ENCODE measurements at regions not wholly inside any gene's neighbourhood (a gene's known extent, or its start where the extent isn't known, plus 50 kb on each side); places are given as distances from the start of the nearest gene placed in this dataset.
A peak's percentile ranks its signal among the peaks of the same experiment; 100 is the strongest.
"Not testable (repeated sequence)": the region's sequence is repeated elsewhere in the genome, so short reads cannot be mapped to it uniquely, and the experiment has no call there.

DNA sequence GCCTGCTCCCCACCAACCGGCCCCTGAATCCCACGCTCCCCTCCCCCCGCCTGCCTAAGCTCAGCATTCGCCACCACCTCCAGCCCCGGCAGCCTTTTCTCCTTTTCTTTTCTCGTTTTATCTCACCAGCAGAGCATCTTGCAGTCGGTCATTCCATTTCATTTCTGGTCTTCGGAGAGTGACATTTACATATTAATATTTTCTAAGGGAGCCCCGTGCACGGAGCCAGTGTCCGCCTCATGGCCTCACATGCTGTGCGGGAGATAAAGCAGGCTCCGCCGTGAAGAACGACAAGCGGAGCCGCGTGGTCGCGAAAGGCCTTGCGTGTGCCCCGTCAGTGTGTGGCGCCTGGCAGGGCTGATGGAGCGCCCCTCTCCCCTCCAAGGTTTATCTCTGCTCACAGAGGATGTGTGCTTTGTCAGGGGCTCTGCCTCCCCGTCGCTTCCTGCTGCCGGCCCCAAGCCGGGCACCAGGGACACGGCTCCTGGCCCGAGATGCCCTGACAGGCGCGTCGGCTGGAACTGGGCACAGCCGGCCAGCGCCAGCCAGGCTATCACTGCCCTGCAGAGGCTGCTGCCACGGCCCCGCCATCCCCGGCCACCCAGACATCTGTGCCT lies 95.5 kb upstream of the GSE1 start:
- DNase-seq (ENCODE audit: low spot score), result no peak

DNA sequence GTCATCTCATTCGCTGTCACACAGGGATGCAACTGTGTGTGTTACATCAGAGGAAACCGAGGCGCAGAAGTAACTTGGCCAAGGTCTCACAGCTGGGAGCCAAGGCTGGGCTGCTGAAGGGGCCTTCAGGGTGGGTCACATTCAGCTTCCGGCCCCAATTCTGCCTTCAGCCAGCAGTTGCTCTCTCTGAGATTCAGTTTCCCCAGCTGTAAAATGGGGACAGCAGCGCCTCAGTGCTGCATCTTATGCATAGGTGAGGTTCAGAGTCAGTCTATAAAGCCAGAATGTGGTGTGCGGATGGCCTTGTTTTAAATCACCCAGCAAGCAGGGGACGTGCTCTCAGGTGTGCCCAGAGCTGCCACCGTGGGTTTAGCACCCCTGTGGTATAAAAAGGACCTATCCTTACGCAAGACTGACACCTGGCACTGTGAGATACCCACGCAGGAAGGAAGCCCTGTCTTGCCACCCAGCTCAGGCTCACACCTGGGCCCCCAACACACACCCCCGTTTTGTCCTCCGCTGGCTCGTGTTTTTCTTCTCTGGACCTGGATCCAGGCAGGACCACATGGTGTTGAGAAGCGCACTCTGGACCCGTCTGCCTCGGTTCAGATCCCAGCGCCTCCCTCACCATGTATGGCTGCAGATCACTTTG lies 94.6 kb upstream of the GSE1 start:
- no peak for DNase-seq (ENCODE audit: low spot score)

DNA sequence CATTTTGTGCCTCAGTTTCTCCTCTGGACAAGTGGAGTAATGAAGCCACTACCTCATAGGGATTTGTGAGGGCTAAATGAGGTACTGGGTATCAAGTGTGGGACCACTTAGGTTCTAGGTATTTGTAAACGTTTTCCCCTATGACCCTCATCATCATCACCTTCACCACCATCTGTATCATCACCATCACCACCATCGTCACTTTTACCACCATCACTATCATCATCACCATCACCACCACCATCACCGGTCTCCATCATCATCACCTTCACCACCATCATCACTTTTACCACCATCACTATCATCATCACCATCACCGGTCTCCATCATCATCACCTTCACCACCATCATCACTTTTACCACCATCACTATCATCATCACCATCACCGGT lies 94.1 kb upstream of the GSE1 start:
- DNase-seq (ENCODE audit: low spot score), result not testable (repeated sequence)

DNA sequence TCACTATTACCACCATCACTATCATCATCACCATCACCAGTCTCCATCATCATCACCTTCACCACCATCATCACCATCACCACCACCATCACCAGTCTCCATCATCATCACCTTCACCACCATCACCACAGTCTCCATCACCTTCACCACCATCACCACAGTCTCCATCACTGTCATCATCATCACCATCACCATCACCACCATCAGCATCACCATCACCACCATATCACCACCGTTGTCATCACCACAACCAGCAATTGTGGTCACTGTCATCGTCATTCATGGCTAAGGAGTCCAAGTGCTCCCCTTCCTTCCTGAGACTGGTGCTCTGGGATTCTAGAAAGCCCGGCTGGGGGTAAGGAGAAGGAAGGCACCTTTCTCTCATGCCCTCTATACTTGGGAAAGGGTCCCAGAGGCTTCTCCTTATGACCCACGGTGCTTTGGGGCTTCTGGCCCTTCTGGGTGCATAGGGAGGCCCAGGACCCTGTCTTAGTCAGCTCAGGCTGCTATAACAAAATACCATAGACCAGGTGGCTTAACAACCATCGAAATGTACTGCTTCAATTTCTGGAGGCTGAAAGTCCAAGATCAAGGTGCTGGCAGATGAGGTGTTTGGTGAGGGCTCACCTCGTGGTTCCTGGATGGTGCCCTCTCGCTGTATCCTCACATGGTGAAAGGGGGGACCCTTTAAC lies 93.4 kb upstream of the GSE1 start:
- DNase-seq (ENCODE audit: low spot score), result no peak

DNA sequence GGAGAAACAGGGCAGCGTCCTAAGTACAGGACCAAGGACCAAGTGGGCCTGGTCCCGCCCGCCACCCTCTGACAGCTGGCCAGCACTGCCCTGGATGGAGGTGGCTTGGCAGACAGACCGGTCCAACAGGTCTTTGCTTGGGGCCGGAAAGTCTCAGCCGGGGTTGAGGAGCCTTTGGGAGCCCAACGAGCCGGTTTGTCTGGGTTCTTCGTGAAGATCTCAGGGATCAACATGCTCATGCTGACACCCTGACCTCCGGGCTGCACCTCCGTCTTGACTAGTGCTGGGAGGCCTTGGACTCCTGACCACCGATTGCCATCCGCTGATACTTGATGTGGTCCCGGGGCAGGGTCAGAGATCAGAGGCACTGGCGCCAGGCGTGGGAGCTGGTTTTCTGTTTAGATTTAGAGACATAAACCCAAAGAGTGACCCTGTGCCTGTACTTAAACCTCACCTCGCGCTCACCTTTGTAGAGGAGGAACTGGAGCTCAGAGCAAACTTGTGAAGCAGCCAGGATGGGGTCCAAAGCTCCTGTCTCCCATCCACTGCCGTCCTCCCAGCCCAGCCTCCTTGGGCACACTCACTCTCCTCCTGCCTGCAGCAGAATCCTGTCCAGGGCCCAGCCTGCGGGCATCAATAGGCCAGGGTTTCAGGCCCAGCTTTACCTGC lies 92.1 kb upstream of the GSE1 start:
- DNase-seq (ENCODE audit: low spot score), result no peak

DNA sequence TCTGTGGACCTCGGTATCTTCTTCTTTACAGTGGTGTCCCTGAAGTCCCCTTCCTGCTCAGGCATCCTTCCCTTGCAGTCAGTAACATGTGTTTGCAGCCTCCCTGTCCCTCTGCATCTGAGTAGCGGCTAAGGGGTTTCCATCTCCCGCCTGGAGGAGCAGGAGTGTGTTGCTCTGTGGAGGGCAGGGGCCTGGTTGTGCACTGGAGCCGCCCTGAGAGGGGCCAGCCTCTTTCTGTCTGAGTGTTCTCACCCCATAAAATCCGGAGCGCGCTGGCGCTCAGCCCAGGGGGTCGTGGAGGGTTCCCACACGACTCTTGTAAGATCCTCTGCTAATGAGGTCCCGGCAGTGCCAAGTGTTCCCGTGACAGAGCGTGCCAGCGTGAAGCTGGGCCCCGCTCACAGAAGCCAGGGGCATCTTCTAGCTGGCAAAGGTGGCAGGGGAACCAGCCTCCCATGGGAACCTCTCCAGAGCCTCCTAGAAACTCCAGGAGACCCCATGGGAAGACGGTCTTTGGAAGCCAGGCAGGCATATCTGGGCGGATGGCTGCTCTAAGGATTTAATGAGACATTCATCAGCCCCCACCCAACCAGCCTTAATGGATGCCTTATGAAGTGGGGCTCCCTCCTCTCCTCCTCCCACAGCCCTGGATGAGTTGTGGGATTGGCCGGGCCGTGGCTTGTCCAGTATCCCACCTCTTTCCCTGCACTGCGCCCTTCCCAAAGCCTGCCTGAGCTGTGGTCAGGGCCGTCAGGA lies 91.4 kb upstream of the GSE1 start:
- DNase-seq (ENCODE audit: low spot score), result no peak

DNA sequence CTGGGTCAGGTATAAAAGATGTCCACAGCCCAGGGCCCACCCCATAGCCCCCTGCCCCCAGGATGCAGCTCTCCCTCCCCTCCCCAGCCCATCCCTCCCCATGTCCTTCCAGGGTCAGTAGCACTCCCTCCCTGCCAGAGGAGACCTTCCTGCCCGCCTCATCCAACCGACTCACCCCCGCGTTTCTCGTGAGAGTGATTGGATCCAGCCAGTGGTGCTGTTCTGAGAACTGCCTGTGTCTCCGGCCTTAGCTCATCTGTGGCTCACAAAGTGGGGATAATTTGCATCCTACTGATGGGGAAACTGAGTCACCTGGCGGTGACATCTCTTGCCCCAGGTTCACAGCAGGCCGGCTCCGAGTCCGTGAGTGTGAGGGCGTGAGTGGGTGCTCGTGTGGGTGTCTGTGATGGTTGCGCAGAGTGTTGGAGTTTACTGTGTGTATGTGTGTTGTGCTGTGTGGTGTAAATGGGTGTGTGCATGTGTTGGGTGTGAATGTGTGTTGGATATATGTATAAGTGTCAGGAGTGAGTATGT lies 90.7 kb upstream of the GSE1 start:
- no peak for DNase-seq (ENCODE audit: low spot score)

DNA sequence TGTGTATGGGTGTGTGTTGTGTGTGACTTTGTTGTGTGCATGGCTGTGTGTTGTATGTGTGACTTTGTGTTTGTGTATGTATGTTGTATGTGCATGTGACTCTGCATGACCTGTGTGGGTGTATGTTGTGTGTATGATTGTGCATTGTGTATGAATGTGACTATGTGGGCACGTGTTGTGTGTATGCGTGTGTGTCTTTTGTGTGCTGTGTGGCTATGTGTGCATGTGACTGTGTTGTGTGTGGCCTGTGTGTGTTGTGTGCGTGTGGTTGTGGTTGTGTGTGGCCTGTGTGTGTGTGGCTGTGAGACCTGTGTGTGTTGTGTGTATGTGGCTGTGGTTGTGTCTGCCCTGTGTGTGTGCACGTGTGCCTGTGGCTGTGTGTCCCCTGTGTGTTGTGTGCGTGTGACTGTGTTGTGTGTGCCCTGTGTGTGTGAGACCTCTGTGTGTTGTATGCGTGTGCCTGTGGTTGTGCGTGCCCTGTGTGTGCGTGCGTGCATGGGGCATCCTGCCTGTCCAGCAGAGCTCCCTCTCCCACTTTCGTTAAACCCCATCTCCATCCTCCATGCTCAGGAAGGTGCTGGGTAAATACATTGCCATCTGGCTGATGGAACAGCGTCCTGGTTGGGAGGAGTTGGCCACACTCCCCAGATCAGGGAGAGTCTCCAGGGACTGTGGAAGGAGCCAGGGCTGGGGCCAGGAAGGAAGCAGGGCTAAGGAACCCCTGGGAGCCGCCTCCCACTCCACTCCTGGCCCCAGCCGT lies 90.1 kb upstream of the GSE1 start:
- DNase-seq (ENCODE audit: low spot score), result peak; percentile 83

DNA sequence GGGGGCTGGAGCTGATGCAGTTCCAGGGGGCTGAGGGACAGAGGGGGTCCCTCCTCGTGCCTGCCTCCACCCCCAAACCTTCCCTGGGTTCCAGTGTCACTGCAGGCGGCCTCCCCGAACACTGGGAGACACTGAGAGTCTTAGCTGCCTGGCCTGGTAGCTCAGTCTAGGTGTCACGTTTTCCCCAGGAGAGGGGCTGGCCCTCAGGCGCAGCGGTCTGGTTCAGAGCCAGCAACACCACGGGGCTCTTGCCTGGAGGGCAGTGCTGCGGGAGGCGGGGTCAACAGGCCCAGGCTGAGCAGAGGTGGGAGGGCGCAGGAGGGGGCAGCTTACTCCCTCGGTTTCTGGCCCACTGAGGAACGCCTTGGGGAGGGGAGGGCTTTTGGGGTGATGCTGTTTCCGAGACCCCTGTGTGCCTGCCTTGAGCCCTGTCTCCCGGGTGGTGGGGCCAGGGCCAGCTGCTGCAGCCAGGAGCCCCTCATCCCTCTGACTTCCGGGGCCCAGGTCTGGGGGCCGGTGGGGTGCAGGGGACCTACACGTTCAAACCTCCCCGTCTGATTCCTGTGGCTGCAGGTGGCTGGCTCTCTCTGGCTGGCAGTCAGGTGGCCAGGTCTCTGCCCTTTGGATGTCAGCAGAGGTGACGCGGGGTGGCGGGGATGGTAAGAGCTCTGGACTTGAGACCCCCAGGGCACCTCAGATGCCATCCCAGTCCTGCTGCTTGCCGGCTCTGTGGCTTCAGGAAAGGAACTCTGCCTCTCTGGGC lies 89.3 kb upstream of the GSE1 start:
- peak; percentile 64 for DNase-seq (ENCODE audit: low spot score)

DNA sequence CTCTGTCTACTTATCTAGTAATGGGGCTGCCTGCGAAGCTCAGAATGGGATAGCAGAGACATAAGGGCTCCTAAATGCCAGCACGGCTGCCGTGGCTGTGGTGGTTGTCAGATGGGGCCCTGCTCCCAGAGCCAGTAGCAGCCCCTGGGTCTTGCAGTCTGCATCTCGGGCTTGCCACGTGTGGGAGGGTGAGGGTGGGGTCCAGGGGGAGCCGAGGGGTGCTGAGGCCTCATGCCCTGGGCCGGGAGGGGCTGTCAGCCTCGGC lies 88.8 kb upstream of the GSE1 start:
- no peak for DNase-seq (ENCODE audit: low spot score)

DNA sequence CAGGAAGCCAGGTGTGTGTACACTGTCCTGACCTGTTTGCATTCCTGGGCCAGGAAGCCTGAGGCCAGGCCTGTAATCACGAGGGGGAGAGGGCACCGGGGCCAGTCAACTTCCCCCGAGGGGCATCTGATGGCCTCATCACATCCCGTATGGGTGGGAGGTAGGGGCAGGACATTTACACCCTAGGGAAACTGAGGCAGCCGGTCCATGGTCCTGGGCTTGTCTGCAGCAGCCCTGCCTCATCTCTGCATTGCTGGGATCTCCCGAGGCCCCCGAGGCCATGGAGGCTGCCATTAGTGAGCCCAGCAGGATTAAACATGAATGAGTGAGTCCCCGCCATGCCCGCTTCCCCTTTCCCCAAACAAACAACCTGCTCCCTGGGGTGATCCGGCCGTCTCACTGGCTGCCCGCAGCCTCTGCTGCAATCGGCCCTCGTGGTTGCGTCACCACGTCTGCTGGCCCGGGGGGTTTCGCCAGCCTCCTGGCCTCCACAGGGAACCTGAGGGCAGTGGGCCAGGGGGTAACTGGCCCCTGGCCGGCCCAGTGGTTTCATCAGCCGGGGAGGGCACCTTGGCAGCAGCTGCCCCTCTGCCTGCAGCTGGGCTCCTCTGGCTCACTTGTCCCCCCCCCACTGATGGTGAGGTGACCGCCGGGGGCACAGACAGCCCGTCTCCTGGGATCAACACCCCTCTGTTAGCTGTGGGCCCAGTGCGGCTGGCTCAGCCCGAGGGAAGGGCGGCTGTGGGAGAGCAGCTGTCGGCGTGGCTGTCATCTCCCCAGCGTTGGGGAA lies 88.3 kb upstream of the GSE1 start:
- DNase-seq (ENCODE audit: low spot score), result peak; percentile 69

DNA sequence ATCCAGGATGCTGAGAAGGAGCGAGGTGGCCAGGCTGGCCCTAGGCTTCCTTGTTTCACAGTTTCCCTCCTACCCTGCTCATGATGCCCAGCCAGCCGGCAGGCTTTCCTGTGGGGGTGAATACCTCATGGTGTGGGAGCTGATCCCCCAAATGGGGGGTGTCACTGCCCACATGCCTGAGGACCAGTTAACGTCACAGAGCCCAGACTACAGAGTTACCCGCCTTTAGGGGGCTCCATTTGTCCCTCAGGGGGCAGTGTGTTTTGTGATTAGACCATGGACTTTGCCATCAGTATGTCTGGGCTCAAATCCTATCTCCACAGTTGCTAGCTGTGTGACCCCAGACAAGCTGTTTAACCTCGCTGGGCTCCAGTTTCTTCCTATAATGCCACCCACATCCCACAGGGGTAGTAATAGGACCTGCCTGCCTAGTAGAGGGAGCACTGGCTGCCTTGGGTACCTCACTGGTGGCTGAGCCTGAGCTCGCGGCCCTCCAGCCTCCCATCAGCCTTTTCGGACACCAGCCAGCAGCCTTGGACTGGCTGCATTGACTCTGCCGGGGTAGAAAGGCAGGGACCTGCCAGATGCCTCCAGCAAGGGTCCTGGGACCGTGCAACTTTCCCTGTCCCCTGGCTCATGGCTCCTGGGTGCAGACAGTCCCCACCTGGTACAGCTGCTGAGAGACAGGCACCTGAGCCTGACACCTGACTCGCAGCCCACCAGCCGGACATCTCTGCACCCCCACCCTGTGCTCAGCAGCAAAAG lies 87.5 kb upstream of the GSE1 start:
- no peak for DNase-seq (ENCODE audit: low spot score)

DNA sequence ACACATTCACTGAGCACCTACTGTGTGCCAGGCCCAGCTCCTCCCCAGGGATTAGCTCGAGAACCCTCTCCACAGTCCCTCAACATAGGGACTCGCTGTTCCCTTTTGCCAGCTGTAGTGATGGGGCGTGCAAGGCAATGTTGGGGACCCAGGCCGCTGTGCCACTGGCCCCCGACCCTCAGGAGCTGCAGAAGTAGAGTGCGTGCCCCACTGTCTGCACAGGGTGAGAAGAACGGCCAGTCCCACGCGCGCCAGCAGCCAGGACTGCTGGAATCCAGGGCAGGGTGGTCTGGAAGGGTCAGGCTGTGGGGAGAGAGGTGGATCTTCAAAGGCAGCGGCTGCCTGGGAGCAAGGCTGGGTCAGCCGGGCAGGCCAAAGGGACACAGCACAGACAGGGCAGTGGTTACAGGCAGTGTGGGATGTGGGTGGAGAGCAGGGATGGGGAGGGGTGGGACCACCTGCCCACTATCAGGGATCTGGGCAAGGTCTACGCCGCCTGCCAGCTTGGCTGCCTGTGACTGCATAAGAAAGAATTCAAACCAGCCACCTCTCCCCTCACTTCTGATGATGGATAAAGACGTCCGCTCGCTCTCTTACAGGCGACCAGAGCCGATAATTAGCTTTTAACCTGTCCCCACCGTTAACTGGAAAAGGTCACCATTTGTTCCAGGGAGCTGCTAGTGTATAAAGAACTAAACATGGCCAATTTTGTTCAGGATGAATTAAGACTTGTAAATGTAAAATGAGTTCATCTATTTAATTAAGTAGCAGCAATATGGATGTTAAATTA lies 86.7 kb upstream of the GSE1 start:
- DNase-seq (ENCODE audit: low spot score), result no peak

DNA sequence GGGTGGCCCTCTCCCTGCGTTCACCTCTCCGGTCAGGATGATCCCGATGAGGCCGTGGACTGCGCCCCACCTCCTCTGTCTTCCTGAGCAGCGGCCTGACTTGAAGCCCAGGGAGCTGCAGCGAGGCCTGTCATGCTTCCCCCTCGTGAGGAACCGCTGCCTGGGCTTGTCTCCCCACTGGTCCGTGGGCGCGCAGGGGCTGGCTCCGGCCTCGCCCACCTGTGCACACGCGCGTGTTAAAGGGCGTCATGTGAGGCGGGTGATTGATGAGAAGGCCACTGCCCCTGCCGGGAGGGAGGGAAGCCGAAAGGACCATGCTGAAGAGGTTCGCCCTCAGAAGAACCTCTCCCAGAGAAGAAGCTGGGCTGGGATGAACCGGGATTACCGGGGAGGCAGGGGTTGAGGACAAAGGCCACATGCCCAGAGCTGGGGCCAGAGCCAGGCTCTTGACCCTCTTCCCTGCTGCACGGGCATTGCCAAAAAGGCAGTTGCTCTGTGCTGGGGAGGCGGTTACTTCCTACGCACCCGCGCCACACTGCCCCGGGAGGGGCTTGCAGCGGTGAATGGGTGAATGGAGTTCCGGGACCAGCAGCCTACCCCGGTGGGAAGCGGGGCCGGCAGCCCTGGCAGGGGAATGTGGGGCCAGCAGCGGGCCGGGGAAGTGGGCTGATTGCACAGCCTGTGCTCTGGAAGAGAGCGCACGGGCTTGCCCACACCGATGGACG lies 85.9 kb upstream of the GSE1 start:
- no peak for DNase-seq (ENCODE audit: low spot score)

DNA sequence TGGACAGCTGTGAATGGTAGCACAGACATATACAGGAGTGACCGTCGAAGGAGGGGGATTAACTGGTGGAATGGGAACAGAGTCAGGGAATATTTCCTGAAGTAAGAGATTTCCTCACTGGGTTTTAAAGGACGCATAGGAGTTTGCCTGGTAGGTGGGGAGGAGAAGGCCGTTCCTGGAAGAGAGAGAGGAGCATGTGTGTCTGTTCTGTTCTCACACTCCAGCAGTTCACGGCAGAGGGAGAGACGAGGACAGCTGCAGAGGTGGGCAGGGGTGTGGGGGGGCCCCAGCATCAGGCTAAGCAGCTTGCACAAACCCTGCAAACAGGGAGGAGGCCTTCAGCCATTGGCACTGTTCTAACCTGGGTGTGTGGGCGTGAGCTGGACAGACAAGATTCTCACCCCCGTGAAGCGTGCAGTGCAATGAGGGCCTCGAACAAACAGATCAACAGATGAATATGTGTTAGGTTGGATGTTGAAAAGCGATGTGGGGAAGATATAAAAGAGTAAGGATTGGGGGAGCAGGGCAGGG lies 85.3 kb upstream of the GSE1 start:
- DNase-seq (ENCODE audit: low spot score), result no peak

DNA sequence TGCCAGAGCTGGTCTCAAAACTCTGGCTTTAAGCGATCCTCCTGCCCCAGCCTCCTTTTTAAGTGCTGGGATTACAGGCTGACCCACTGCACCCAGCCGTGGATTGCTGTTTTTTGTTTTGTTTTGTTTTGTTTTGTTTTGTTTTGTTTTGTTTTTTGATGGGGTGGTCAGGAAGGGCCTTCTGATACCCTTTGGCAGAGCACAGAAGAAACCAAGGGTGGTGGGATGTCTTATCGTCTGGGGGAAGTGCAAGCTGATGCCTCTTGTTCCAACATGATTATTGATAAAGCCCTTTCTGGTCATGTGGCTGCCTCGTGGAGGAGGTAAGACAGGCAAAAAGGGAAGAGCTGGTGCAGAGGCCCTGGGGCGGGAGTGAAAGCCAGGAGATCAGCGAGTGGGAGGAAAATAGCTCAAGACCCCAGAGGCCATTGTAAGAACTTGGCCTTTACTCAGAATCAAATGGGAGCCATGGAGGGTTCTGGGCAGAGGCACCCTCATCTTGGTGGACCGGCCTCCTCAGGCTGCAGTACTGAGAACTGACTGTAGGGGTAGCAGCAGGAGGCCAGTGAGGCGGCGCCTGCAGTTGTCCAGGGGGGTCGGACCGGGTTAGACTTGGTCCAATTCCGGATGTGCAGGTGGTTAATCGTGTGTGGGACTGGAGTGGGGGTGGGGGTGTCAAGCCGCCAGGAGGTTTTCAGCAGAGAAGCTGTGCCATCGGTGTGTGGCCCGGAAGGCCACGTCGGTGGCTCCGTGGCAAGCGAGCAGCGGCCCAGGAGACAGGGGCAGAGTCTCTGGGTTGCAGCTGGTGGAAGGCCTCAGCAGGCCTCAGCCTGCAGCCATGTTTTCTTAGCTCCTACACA lies 84.4 kb upstream of the GSE1 start:
- no peak for DNase-seq (ENCODE audit: low spot score)

Data from D341Med (cell line).